ENCODE measurements at regions not wholly inside any gene's neighbourhood (a gene's known extent, or its start where the extent isn't known, plus 50 kb on each side); places are given as distances from the start of the nearest gene placed in this dataset.

DNA sequence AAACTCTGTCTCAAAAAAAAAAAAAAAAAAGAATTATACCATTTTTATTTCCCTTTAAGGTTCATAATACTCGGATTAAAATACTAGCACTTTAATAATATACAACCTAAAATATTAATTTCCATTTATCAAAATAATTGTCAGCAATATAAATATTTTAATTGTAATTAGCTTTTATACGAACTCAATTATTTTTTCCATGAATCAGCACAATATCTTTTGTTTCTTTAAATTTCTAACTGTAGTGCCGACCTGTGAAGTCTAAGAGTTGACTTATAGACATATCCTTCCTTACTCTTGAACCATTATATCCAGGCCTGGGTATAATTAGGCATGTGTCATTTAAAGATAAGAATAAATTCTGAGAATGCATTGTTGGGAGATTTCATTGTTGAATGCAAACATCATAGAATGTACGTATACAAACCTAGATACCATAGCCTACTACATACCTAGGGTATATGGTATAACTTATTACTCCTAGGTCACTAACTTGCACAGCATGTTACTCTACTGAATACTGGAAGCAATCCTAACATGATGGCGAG, 996.7 kb upstream of the TMPRSS15 start:
- TF ChIP-seq, protein P1, sequence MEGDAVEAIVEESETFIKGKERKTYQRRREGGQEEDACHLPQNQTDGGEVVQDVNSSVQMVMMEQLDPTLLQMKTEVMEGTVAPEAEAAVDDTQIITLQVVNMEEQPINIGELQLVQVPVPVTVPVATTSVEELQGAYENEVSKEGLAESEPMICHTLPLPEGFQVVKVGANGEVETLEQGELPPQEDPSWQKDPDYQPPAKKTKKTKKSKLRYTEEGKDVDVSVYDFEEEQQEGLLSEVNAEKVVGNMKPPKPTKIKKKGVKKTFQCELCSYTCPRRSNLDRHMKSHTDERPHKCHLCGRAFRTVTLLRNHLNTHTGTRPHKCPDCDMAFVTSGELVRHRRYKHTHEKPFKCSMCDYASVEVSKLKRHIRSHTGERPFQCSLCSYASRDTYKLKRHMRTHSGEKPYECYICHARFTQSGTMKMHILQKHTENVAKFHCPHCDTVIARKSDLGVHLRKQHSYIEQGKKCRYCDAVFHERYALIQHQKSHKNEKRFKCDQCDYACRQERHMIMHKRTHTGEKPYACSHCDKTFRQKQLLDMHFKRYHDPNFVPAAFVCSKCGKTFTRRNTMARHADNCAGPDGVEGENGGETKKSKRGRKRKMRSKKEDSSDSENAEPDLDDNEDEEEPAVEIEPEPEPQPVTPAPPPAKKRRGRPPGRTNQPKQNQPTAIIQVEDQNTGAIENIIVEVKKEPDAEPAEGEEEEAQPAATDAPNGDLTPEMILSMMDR (IDR thresholded peaks at IDR 0.05; ENCODE audit: borderline replicate concordance, extremely low read depth, low read length, poor library complexity, severe bottlenecking), result no peak
- TF ChIP-seq EZH2 (IDR thresholded peaks at IDR 0.05; ENCODE audit: borderline replicate concordance, low read depth, low read length, severe bottlenecking), result no peak

Measured in DND-41 (cell line).